Gastrocnemius medialis (tissue), 4 donors: ENCODE measurements at regions not wholly inside any gene's neighbourhood (a gene's known extent, or its start where the extent isn't known, plus 50 kb on each side); places are given as distances from the start of the nearest gene placed in this dataset.

Experiments
- POLR2A ChIP-seq, 2 donors: fragments of 450-650 bp; IDR thresholded peaks; one replicate each; pipeline ENCODE4 v1.6.1; 2017; ENCODE audit warnings: antibody characterized with exemption in 2 of 2, mild to moderate bottlenecking in 2 of 2, moderate library complexity in 2 of 2
- TF ChIP-seq, protein P1 (sequence below), 5 experiments: fragments of 450-650 bp in 3 of 5; fragments of 200-600 bp in 2 of 5; sonication (generic) in 2 of 5; IDR thresholded peaks in 4 of 5; conservative IDR thresholded peaks in 1 of 5; 1 replicate in 4 of 5; 2 replicates in 1 of 5; pipeline ENCODE4 v1.5.1; 2016 to 2019; ENCODE audit warnings: antibody characterized with exemption in 5 of 5, mild to moderate bottlenecking in 3 of 5, moderate library complexity in 3 of 5

DNA sequence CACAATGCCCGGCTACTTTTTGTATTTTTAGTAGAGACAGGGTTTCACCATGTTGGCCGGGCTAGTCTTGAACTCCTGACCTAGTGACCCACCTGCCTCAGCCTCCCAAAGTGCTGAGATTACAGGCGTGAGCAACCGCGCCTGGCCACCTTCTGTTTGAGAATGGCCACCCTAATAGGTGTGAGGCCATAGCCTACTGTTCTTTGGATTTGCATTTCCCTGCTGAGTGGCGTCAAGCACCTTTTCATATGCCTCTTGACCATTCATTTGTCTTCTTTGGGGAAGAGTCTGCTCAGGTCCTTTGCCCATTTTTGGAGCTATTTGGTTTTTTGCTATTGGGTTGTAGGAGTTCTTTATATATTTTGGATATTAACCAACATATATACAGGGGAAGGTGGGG is 276.7 kb downstream of the PARN start:
- TF ChIP-seq, protein P1, sequence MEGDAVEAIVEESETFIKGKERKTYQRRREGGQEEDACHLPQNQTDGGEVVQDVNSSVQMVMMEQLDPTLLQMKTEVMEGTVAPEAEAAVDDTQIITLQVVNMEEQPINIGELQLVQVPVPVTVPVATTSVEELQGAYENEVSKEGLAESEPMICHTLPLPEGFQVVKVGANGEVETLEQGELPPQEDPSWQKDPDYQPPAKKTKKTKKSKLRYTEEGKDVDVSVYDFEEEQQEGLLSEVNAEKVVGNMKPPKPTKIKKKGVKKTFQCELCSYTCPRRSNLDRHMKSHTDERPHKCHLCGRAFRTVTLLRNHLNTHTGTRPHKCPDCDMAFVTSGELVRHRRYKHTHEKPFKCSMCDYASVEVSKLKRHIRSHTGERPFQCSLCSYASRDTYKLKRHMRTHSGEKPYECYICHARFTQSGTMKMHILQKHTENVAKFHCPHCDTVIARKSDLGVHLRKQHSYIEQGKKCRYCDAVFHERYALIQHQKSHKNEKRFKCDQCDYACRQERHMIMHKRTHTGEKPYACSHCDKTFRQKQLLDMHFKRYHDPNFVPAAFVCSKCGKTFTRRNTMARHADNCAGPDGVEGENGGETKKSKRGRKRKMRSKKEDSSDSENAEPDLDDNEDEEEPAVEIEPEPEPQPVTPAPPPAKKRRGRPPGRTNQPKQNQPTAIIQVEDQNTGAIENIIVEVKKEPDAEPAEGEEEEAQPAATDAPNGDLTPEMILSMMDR (IDR thresholded peaks at IDR 0.05 in 4 of 5, conservative IDR thresholded peaks at IDR 0.05 in 1 of 5) = no peak
- no peak for TF ChIP-seq POLR2A (IDR thresholded peaks at IDR 0.05)
